GM18507 (cell line): ENCODE measurements at regions not wholly inside any gene's neighbourhood (a gene's known extent, or its start where the extent isn't known, plus 50 kb on each side); places are given as distances from the start of the nearest gene placed in this dataset.
"Not testable (repeated sequence)": the region's sequence is repeated elsewhere in the genome, so short reads cannot be mapped to it uniquely, and the experiment has no call there.

Source experiments
- DNase-seq: peaks from one replicate; pipeline ENCODE4 v3.0.0; 2011; ENCODE audit warnings: low read depth; ENCODE audit not compliant: insufficient read length; ENCODE audit errors: extremely low spot score
- FAIRE-seq: peaks from 2 replicates; lab custom pipeline; 2011; peaks lifted over from hg19 to GRCh38; lab: Jason Lieb, UNC

DNA sequence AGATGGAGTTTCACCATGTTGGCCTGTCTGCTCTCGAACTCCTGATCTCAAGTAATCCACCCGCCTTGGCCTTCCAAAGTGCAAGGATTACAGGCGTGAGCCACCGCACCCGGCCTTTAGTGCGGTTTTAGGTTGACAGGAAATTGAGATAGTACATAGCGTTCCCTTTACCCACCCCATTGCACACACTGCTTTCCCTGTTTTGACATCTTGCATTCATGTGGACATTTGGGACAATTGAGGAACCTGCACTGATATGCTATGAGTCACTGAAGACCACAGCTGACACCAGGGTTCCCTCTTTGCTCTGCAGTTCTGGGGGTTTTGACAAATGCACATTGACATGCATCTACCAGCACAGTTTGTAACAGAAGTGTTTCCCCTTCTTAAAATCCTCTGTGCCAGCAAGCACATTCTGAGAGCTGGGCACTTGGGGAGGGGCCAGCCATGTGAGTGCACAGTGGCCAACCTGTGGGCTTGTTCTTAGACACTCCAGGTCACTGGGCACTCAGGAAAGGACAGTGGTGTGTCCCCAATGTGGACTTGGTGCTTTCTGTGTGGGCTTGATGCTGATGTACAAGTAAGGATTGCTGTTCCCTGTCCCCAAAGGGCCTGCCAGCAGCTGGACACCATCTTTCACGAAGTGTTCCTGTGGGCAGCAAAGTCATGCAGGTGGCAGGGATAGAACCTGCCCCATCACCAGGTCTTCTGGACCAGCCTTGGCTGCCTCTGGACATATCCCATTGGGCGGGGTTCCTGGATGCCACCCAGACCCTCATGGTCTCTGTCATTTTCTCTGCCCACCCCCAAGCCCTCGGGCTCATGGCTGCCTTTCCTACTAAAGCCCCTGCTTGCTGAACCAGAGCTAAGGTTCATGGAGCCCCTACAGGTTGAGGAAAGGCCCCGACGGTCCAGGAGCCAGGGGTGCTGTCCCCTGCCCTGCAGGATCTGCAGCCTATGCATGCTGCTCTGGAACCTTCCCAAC is 579.8 kb downstream of the GLRX3 start:
- FAIRE-seq (no peak), DNase-seq (no peak)

- no peak for DNase-seq
- FAIRE-seq = no peak
Observed at GRCh38 chr10:130717083-130717482, 580.9 kb downstream of the GLRX3 start.

DNA sequence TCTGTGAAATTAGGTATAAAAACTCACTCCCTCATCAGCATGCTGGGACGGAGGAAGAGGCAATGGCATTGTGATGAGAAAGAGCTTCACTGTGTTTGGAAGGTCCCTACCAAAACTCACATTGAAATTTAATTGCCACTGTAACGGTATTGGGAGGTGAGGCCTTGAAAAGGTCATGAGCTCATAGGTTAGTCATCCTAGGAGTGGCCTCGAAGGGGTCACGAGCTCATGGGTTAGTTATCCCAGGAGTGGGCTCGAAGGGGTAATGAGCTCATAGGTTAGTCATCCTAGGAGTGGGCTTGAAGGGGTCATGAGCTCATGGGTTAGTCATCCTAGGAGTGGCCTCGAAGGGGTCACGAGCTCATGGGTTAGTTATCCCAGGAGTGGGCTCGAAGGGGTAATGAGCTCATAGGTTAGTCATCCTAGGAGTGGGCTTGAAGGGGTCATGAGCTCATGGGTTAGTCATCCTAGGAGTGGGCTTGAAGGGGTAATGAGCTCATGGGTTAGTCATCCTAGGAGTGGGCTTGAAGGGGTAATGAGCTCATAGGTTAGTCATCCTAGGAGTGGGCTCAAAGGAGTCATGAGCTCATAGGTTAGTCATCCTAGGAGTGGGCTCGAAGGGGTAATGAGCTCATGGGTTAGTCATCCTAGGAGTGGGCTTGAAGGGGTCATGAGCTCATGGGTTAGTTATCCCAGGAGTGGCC is 582.7 kb downstream of the GLRX3 start:
- not testable (repeated sequence) for DNase-seq, FAIRE-seq

DNA sequence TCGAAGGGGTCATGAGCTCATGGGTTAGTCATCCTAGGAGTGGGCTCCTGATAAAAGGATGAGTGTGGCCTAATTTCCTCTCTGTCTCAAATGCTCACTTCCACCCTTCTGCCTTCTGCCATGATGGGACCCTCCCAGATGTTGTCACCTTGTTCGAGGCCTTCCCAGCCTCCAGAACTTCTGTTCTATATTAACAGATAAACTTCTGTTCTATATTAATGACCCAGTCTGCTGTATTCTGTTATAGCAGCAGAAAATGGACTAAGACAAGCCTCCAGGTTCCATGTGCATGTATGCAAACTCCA is 583.2 kb downstream of the GLRX3 start:
- DNase-seq = no peak
- FAIRE-seq = no peak

DNA sequence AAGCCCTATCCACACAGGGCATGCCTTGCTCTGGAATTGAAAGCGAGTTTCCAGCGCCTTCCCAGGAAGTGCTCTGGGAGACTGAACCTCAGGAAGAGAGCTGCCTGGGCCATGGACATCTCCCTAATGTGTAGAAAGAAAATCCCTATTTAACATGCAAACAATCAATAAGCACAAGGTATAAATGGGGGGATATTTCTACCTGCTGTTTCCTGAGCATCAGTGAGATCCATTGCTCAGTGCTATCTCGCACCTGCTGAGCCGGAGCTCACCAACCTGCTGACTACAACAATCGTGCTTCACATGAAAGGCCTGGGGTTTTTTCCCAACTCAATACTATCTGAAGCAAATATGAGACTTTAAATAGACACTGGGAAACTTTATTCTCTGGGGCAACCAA is 584.0 kb downstream of the GLRX3 start:
- FAIRE-seq = no peak

GRCh38 chr10:130721971-130722370 is 585.8 kb downstream of the GLRX3 start:
- FAIRE-seq (no peak), DNase-seq (no peak)

More for the DNA sequence above, 584.0 kb downstream of the GLRX3 start:
- no peak for DNase-seq

GRCh38 chr10:130723704-130724103 is 587.5 kb downstream of the GLRX3 start:
- DNase-seq = no peak
- no peak for FAIRE-seq

DNA sequence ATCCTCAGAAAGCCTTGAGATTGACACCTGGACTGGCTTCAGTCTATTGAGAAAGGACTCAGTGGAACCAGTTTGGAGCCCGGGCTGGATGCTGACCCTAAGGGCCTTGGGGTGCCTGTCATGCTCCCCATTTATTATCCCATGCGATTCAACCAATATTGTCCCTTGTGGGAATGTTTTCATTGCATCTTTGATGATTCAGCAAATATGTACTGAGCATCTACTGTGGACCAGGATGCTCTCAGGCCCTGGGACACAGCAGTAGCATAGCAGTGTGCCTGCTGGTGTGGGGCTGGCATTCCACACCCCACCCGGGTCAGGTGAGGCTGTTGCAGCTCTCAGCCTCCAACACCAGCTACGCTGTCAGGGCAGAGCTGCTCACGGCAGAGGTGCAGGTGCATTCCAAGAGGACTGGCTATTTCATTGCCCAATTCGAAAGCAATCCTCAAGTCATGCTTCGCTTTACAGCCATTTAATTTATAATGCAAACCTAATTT is 586.0 kb downstream of the TCERG1L start:
- DNase-seq = no peak
- FAIRE-seq = no peak

DNA sequence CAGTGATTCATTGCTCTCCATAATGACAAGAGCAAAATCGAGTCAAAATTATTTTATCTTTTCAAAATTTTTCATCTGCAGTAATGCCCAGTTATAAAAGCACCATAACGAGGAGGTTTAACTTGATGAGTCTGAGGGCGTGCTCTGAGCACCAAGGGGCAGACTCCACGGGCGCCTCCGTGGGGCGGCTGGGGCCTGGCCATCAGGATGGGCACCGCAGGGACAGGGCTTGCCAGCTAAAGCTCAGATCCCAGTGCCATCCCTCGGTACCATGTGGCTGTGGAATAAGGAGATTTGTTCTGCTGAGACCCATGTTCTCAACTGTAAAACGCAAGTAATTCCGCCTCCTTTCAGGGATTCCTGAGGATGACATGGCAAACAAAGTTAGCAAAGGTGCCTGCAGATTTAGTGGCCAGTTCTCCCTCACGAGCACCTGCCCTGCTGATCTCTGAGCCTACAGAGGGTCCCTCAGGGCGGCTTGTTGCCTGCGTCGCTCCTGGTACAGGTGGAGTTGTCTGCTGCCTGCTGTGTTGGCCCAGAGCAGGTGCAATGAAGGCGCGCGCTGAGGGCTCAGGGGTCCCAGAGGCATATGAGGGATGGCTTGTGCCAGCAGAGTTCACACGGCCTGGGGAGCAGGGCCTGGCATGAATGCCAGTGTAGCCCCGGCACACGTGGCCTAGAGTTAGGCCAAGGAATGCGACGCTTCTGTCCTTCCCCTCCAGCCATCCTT is 584.4 kb downstream of the TCERG1L start:
- DNase-seq = no peak

DNA sequence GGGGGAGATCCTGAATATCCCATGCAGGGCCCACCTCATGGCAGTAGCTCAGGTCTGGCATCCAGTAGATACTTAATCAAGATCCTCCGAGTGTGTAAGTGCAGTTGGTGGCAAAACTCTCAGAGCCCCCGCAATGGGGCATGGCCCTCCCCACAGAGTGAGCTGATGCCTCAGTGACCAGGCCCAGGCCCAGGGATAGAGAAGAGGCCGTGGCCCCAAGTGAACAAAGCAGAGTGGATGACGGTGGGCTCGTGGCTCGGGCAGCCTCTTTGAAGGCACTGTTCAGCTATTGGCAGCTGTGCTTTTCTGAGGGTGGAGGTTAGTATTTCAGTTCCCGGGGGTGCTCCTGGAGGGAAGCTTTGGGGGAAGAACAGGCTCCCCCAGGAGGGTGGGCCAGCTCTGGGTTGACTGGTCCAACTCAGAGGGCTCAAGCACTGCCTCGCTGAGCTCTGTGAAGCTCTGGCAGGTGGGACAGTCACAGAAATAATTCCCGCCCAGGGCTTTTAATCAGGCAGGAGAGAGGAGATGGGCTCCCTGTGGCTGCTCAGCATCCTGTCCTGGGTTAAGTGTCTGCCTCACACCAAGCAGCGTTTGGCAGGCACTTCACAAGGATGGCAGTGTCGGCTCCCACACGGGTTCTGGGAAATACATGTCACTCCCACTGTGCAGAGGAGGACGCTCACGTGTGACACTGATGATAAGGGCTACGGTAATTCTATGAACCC is 583.6 kb downstream of the TCERG1L start:
- no peak for DNase-seq
- no peak for FAIRE-seq

More for the DNA sequence above, 584.4 kb downstream of the TCERG1L start:
- no peak for FAIRE-seq

GRCh38 chr10:130728531-130729215 is 582.8 kb downstream of the TCERG1L start:
- no peak for FAIRE-seq
- no peak for DNase-seq

DNA sequence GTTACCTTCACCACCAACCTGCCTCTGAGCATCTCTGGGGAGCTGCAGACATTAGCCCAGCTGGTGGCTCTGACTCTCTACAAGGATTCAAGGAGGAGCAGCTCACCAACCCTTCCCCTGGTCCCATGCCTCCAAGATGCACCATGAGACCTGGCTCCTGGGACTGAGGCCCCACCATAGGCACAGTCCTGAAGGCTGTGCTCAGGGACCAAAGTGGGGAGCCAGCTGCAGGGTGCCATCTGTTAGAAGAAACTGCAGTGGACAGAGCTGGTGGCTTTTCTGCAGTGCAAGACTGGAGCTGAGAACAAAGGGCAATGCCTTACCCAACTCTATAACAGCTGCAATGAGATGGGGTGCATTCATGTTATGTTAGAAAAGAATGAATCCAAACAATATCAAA is 581.6 kb downstream of the TCERG1L start:
- FAIRE-seq (no peak), DNase-seq (no peak)

- DNase-seq (no peak), FAIRE-seq (no peak)
Observed at GRCh38 chr10:130737186-130737585, 574.3 kb downstream of the TCERG1L start.

DNA sequence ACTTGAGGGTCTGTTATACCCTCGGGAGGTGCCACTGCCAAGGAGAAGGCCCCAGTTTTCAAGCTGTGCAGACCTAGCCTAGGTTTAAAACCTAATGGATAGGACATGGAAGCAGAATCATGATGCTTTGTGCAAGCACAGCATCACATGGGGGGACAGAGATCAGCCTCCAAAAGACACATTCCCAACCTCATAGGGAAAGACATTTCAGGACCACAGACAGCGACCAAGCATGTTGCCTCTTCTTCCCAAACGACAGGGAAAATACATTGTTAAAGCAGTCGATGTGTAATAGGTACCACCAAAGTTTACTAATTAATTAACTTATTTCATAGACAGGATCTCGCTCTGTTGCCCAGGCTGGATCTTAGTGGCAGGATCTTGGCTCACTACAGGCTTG is 573.9 kb downstream of the TCERG1L start:
- no peak for FAIRE-seq
- no peak for DNase-seq

DNA sequence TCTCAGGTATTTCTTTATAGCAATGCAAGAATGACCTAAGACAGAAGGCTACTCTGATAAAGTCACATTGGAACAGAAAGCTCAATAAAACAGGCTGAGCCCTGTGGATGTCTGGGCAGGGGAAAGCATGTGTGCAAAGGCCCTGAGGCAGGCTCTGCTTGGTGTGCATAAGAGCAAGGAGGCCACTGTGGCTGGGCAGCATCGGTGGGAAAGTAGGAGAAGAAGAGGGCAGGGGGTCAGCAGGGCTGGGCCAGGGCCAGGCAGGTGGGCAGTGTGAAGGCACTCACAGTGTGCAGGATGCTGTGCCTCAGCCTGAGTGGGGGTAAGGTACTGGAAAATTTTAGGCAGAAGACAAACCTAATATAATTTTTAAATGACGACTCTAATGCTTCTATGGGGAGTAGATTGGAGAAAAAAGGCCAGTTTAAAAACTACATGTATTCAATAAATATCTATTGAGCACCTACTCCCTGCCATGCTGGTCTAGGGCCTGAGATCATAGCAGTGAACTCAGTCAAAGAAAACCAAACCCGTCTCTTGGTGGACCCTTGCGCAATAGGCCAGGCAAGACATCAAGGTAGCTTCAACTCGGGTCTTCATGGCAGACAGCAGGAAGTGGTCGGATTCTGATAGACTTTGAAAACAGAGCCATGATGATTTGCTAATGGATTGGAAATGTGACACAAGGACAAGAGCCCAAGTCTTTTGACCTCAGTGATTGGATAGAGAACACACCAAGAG is 572.3 kb downstream of the TCERG1L start:
- no peak for FAIRE-seq

GRCh38 chr10:130739757-130740145 is 571.8 kb downstream of the TCERG1L start:
- FAIRE-seq = no peak

More for the DNA sequence above, 572.3 kb downstream of the TCERG1L start:
- DNase-seq = no peak

DNA sequence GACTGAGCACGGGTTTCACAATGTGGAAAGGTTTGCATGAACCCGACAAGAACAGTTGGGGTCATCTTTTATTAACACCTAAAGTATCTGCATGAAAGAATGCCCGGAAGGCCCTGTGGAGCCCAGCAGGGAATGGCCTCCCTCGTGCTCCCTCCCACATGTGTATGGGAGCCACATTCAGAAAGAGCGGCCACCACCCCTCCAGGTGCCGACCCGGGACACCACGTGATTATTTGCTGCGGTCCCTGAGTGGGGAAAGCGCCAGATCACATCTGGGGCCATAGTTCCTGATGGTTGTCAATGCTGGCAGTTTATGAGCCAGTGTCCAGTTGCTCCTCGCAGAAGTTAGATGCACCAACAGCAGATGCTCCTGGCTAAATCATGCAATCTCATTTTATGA is 571.4 kb downstream of the TCERG1L start:
- no peak for FAIRE-seq
- DNase-seq = no peak

More at GRCh38 chr10:130739757-130740145, 571.8 kb downstream of the TCERG1L start:
- DNase-seq = no peak
